Liver (tissue), 3 donors: ENCODE measurements at regions not wholly inside any gene's neighbourhood (a gene's known extent, or its start where the extent isn't known, plus 50 kb on each side); places are given as distances from the start of the nearest gene placed in this dataset.

Experiments used
- ATF3 ChIP-seq: IDR thresholded peaks from 2 replicates; pipeline ENCODE4 v1.6.1; 2016; ENCODE audit warnings: antibody characterized with exemption
- CTCF ChIP-seq: fragments of 150-350 bp; IDR thresholded peaks from 2 replicates; pipeline ENCODE4 v1.5.1; 2017; ENCODE audit warnings: improper control_type of control experiment, low read depth, low read length; ENCODE audit not compliant: missing input control
- JUND ChIP-seq, 2 donors: IDR thresholded peaks; 2 replicates each; pipeline ENCODE4 v1.6.1; 2016; ENCODE audit warnings: antibody characterized with exemption in 2 of 2
- MAX ChIP-seq: IDR thresholded peaks from 2 replicates; pipeline ENCODE4 v1.6.1; 2016; ENCODE audit warnings: antibody characterized with exemption
- RAD21 ChIP-seq, 2 donors: IDR thresholded peaks; 2 replicates each; pipeline ENCODE4 v1.6.1; 2016; ENCODE audit warnings: antibody characterized with exemption in 2 of 2, mild to moderate bottlenecking in 2 of 2
- SP1 ChIP-seq: IDR thresholded peaks from 2 replicates; pipeline ENCODE4 v1.6.1; 2018; ENCODE audit warnings: antibody characterized with exemption, mild to moderate bottlenecking
- ZBTB33 ChIP-seq: IDR thresholded peaks from 2 replicates; pipeline ENCODE4 v1.6.1; 2016; ENCODE audit warnings: antibody characterized with exemption
- donor health status: healthy.
- donor health status: healthy.

- TF ChIP-seq RAD21 (IDR thresholded peaks at IDR 0.05) = no peak
- no peak for TF ChIP-seq SP1
- TF ChIP-seq CTCF = no peak
- no peak for TF ChIP-seq ATF3
- TF ChIP-seq JUND (IDR thresholded peaks at IDR 0.05) = no peak
- TF ChIP-seq MAX = no peak
- TF ChIP-seq ZBTB33 = no peak
Measured at GRCh38 chr13:105365831-105366230, 1169.6 kb downstream of the EFNB2 start.
